Common myeloid progenitor, CD34-positive (primary cell): ENCODE measurements at regions not wholly inside any gene's neighbourhood (a gene's known extent, or its start where the extent isn't known, plus 50 kb on each side); places are given as distances from the start of the nearest gene placed in this dataset.

Experiments
- CTCF ChIA-PET: fragments of 350-600 bp; sonication (Branson Sonifier 250); formaldehyde crosslinking; loops from one replicate; lab custom pipeline; 2021; ENCODE audit warnings: antibody characterized with exemption; lab: Charles Lee
- POLR2A ChIA-PET: fragments of 350-600 bp; sonication (Branson Sonifier 250); formaldehyde crosslinking; loops from one replicate; lab custom pipeline; 2021; ENCODE audit warnings: antibody characterized with exemption; lab: Charles Lee
- DNase-seq, 3 donors: peaks; one replicate each; pipeline versions ENCODE4 v3.0.0 to v3.0.0-alpha.2; 2013
- H3K27ac ChIP-seq, 2 experiments: 1 replicate in 1 of 2; 2 replicates in 1 of 2; pipeline ENCODE4 v1.7.0; 2013; ENCODE audit warnings: inconsistent platforms in 2 of 2, low read length in 2 of 2, mild to moderate bottlenecking in 2 of 2, low read depth in 1 of 2, moderate library complexity in 1 of 2; ENCODE audit not compliant: severe bottlenecking in 2 of 2, insufficient read depth in 1 of 2, poor library complexity in 1 of 2
- H3K27me3 ChIP-seq, 5 experiments: replicated peaks in 2 of 5; 1 replicate in 3 of 5; 2 replicates in 2 of 5; pipeline versions ENCODE4 v1.6.1 to v1.7.0; 2013; ENCODE audit warnings: low read length in 4 of 5, mild to moderate bottlenecking in 2 of 5, moderate library complexity in 2 of 5, inconsistent platforms in 1 of 5; ENCODE audit not compliant: insufficient read depth in 5 of 5, control insufficient read depth in 4 of 5
- H3K36me3 ChIP-seq, 4 experiments: 1 replicate in 2 of 4; 2 replicates in 2 of 4; pipeline versions ENCODE4 v1.6.1 to v1.7.0; 2013; ENCODE audit warnings: low read length in 3 of 4, control low read depth in 1 of 4, mild to moderate bottlenecking in 1 of 4; ENCODE audit not compliant: control insufficient read depth in 4 of 4, insufficient read depth in 4 of 4
- H3K4me1 ChIP-seq, 4 experiments: 1 replicate in 3 of 4; 2 replicates in 1 of 4; pipeline versions ENCODE4 v1.6.1 to v1.7.1; 2013; ENCODE audit warnings: low read length in 3 of 4, mild to moderate bottlenecking in 3 of 4, control low read depth in 1 of 4, inconsistent platforms in 1 of 4, moderate library complexity in 1 of 4; ENCODE audit not compliant: control insufficient read depth in 4 of 4, insufficient read depth in 4 of 4; ENCODE audit errors: control extremely low read depth in 1 of 4
- H3K4me3 ChIP-seq, 7 experiments: 1 replicate in 4 of 7; 2 replicates in 3 of 7; pipeline versions ENCODE4 v1.5.1 to v1.7.0; 2013; ENCODE audit warnings: mild to moderate bottlenecking in 7 of 7, low read length in 6 of 7, moderate library complexity in 6 of 7, inconsistent platforms in 2 of 7, low read depth in 2 of 7, control low read depth in 1 of 7; ENCODE audit not compliant: insufficient read depth in 4 of 7, control insufficient read depth in 1 of 7; ENCODE audit errors: extremely low read depth in 1 of 7
- H3K9me3 ChIP-seq, 5 experiments: 1 replicate in 4 of 5; 2 replicates in 1 of 5; pipeline versions ENCODE4 v1.6.1 to v1.7.1; 2013; ENCODE audit warnings: low read length in 4 of 5, mild to moderate bottlenecking in 2 of 5, inconsistent platforms in 1 of 5, low read depth in 1 of 5, moderate library complexity in 1 of 5; ENCODE audit not compliant: control insufficient read depth in 4 of 5, insufficient read depth in 2 of 5; ENCODE audit errors: control extremely low read depth in 1 of 5
- WGBS: methylation state at CpG from one replicate; pipeline ENCODE4 v1.1.5; 2013; ENCODE audit not compliant: insufficient coverage; 5-methylcytosine and 5-hydroxymethylcytosine counted together

DNA sequence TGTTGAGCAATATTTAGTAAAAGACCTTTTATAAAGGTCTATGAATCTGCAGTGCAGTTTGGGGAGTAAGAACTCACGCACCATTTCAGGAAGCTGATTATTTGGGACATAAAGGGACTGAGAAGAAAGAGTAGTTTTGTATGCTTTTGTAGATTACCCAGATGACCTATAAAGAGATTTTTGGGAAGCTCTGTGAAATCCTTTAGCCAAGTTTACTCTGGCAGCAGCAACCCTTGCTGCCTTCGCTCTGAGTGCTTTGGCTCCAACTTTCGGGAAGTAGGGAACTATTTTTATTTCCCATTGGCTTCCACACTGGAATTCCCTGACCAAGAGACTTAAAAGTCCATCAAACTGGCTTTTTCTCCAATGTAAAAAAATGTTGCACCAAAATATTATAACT is 1110.1 kb upstream of the PHF14 start:
- Histone ChIP-seq H3K27me3 (no peaks in the 10 kb centered on the region), H3K9me3 (no peaks in the 10 kb centered on the region), H3K36me3 (no peaks in the 10 kb centered on the region), H3K27ac (no peak overlapping the region), H3K4me1 (no peaks in the 10 kb centered on the region), H3K4me3 (no peak overlapping the region)
- ChIA-PET POLR2A (no interaction called here), CTCF (no interaction called here)
- DNase-seq: no peak
- WGBS: 100% methylated on average over 3 of the region's 3 CpGs

- H3K4me3 ChIP-seq: no peak overlapping the region
- DNase-seq: no peak
- POLR2A ChIA-PET: no interaction called here
- H3K36me3 ChIP-seq: no peaks in the 10 kb centered on the region
- no peaks in the 10 kb centered on the region for H3K9me3 ChIP-seq
- CTCF ChIA-PET: interaction anchor here (0.7 kb wide), 1 partner anchor 154 kb away, joined by 3 read pairs; no protein-coding TSS in a partner anchor
- no peaks in the 10 kb centered on the region for H3K4me1 ChIP-seq
- no peaks in the 10 kb centered on the region for H3K27me3 ChIP-seq
- WGBS: no CpG with 5 or more reads among the region's 1 CpG
- H3K27ac ChIP-seq: no peak overlapping the region
Observed at GRCh38 chr7:9869151-9869550, 1104.5 kb upstream of the PHF14 start.

DNA sequence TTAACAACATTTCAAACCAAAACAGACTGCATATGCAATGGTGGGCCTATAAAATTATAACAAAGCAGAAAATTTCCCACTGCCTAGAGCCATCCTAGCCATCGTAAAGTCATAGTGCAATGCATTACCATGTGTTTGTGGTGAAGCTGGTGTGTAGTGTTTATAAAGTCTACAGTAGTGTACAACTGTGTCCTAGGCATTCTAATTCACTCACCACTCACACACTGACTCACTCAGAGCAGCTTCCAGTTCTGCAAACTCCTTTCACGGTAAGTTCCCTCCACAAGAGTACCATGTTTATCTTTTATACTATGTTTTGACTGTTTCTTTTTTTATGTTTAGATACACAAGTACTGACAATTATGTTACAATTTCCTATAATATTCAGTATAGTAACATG is 1104.1 kb upstream of the PHF14 start:
- H3K27me3 ChIP-seq: no peaks in the 10 kb centered on the region
- DNase-seq: no peak
- H3K4me3 ChIP-seq: no peak overlapping the region
- ChIA-PET POLR2A (no interaction called here), CTCF (interaction anchor here (0.7 kb wide), 1 partner anchor 154 kb away, joined by 3 read pairs; no protein-coding TSS in a partner anchor)
- no peaks in the 10 kb centered on the region for H3K36me3 ChIP-seq
- no peaks in the 10 kb centered on the region for H3K4me1 ChIP-seq
- no peak overlapping the region for H3K27ac ChIP-seq
- WGBS: no CpG with 5 or more reads among the region's 2 CpGs
- H3K9me3 ChIP-seq: no peaks in the 10 kb centered on the region

GRCh38 chr7:9870674-9871073 is 1103.0 kb upstream of the PHF14 start:
- Histone ChIP-seq H3K36me3 (no peaks in the 10 kb centered on the region), H3K4me3 (no peak overlapping the region), H3K9me3 (no peaks in the 10 kb centered on the region), H3K4me1 (no peaks in the 10 kb centered on the region), H3K27ac (no peak overlapping the region), H3K27me3 (no peaks in the 10 kb centered on the region)
- no peak for DNase-seq
- WGBS: 100% methylated on average over 3 of the region's 4 CpGs
- ChIA-PET CTCF (no interaction called here), POLR2A (no interaction called here)

DNA sequence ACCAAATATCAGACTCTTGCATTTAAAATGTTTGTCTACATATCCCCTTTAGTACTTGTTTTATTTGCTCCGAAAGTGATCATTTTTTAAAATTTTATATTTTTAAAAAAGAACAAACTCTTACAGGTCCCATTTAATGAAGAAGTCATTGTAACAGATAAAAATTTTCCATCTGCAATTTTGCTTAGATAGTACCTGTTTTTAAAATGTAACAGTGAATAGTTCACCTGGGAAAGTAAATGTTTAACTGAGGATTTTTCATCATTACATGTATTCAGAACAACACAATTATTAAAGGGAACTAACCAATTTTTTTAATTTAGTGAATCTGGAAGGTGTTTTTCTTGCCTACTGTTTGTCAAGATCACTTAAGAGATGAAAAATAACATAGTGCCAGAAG is 1099.5 kb upstream of the PHF14 start:
- ChIA-PET CTCF (no interaction called here), POLR2A (no interaction called here)
- Histone ChIP-seq H3K4me3 (no peak overlapping the region), H3K4me1 (no peaks in the 10 kb centered on the region), H3K9me3 (no peaks in the 10 kb centered on the region), H3K27me3 (no peaks in the 10 kb centered on the region), H3K36me3 (no peaks in the 10 kb centered on the region), H3K27ac (no peak overlapping the region)
- no peak for DNase-seq
- WGBS: no CpG with 5 or more reads among the region's 1 CpG

DNA sequence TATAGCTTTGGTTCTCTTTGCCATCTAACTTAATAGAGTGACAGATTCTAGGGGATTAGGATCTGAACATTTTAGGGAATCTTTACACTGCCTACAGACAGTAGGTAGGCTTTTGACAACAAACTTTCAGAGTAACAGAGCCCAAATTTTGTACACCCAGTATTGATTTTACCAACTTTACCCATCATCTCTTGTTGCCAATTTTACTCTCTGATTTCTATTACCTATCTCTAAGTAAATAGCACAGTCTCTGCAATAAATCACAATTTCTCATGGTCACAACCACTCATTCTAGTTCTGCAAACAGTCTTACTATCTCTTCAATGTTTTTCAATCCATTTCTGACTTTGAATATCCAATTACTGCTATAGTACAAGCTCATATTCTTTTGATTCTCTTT is 1097.6 kb upstream of the PHF14 start:
- CTCF ChIA-PET: no interaction called here
- Histone ChIP-seq H3K4me1 (no peaks in the 10 kb centered on the region), H3K36me3 (no peaks in the 10 kb centered on the region), H3K27ac (no peak overlapping the region), H3K27me3 (no peaks in the 10 kb centered on the region), H3K4me3 (no peak overlapping the region), H3K9me3 (no peaks in the 10 kb centered on the region)
- POLR2A ChIA-PET: no interaction called here
- DNase-seq: no peak

- DNase-seq: no peak
- peaks cover 0 to 6% (median 0%) of the 10 kb centered on the region in 5 experiments for H3K9me3 ChIP-seq
- no peaks in the 10 kb centered on the region for H3K36me3 ChIP-seq
- no peak overlapping the region for H3K27ac ChIP-seq
- ChIA-PET CTCF (no interaction called here), POLR2A (no interaction called here)
- no peak overlapping the region for H3K4me3 ChIP-seq
- H3K4me1 ChIP-seq: no peaks in the 10 kb centered on the region
- 50% methylated on average over 1 of the region's 2 CpGs for WGBS
- no peaks in the 10 kb centered on the region for H3K27me3 ChIP-seq
Observed at GRCh38 chr7:9889554-9889953, 1084.1 kb upstream of the PHF14 start.
